Osteocyte (in vitro differentiated cells): ENCODE measurements at regions not wholly inside any gene's neighbourhood (a gene's known extent, or its start where the extent isn't known, plus 50 kb on each side); places are given as distances from the start of the nearest gene placed in this dataset.

ENCODE experiments used
- DNase-seq: peaks from one replicate; pipeline ENCODE4 v3.0.0; 2021; ENCODE audit warnings: mixed read lengths; ENCODE audit not compliant: unreplicated experiment; ENCODE audit errors: extremely low spot score
- H3K27ac Mint-ChIP-seq: one replicate; pipeline ENCODE4 v1.8.0; 2021; ENCODE audit warnings: mild to moderate bottlenecking, mixed read lengths; ENCODE audit not compliant: unreplicated experiment
- H3K27me3 Mint-ChIP-seq: one replicate; pipeline ENCODE4 v1.8.0; 2021; ENCODE audit warnings: mixed read lengths; ENCODE audit not compliant: unreplicated experiment
- H3K36me3 Mint-ChIP-seq: one replicate; pipeline ENCODE4 v1.8.0; 2021; ENCODE audit warnings: mixed read lengths; ENCODE audit not compliant: unreplicated experiment
- H3K4me1 Mint-ChIP-seq: one replicate; pipeline ENCODE4 v1.8.0; 2021; ENCODE audit warnings: mixed read lengths; ENCODE audit not compliant: unreplicated experiment
- H3K4me3 Mint-ChIP-seq: one replicate; pipeline ENCODE4 v1.8.0; 2021; ENCODE audit warnings: mild to moderate bottlenecking, moderate library complexity, mixed read lengths; ENCODE audit not compliant: unreplicated experiment
- H3K9me3 Mint-ChIP-seq: one replicate; pipeline ENCODE4 v1.8.0; 2021; ENCODE audit warnings: mixed read lengths; ENCODE audit not compliant: unreplicated experiment
- TF ChIP-seq, protein P1 (sequence below): fragments of 200-600 bp; sonication (generic); IDR thresholded peaks from 2 replicates; pipeline ENCODE4 v1.5.0; 2021; ENCODE audit warnings: antibody characterized with exemption, mild to moderate bottlenecking, moderate library complexity

DNA sequence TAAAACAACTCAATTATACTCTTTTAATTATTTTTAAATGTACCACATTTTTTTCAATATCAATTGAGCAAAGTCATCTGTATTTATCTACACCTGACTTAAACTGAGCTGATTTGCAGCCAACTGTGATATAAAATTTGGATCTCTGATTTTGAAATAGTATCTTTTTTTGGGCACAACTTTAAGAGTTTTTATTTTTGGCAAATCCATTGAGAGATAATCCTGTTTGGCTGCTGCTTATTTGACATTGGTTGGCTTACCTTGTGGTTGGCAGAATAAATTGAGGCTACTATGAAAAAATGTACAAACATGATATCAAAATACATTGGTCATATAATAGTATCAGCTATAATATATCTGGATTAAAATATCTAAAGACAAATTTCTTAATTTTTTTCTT is 656.0 kb upstream of the NDST4 start:
- H3K9me3 Mint-ChIP-seq: no peaks in the 10 kb centered on the region
- TF ChIP-seq, protein P1, sequence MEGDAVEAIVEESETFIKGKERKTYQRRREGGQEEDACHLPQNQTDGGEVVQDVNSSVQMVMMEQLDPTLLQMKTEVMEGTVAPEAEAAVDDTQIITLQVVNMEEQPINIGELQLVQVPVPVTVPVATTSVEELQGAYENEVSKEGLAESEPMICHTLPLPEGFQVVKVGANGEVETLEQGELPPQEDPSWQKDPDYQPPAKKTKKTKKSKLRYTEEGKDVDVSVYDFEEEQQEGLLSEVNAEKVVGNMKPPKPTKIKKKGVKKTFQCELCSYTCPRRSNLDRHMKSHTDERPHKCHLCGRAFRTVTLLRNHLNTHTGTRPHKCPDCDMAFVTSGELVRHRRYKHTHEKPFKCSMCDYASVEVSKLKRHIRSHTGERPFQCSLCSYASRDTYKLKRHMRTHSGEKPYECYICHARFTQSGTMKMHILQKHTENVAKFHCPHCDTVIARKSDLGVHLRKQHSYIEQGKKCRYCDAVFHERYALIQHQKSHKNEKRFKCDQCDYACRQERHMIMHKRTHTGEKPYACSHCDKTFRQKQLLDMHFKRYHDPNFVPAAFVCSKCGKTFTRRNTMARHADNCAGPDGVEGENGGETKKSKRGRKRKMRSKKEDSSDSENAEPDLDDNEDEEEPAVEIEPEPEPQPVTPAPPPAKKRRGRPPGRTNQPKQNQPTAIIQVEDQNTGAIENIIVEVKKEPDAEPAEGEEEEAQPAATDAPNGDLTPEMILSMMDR: no peak
- no peak overlapping the region for H3K27ac Mint-ChIP-seq
- DNase-seq: no peak
- no peak overlapping the region for H3K4me3 Mint-ChIP-seq
- H3K4me1 Mint-ChIP-seq: no peaks in the 10 kb centered on the region
- no peaks in the 10 kb centered on the region for H3K27me3 Mint-ChIP-seq
- no peaks in the 10 kb centered on the region for H3K36me3 Mint-ChIP-seq

DNA sequence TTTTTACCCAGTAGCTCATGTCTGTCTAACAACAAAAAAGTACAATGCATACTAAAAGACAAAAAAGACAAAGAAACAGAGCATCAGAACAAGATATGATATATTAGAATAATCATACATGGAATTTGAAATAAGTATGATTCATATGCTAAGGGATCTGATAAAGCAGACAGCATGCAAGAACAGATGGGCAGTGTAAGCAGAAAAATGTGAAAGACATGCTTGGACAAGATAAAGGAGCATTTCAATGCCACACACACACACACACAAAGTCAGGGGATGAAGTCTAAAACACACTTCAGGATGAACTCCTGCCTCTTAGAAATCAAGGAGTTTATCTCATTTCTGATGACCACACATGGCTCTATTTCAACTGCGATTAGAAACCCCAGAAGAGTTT is 649.6 kb upstream of the NDST4 start:
- DNase-seq: no peak
- Mint-ChIP-seq H3K27ac (no peak overlapping the region), H3K4me1 (no peaks in the 10 kb centered on the region), H3K9me3 (no peaks in the 10 kb centered on the region), H3K4me3 (no peak overlapping the region), H3K27me3 (peaks cover 6% of the 10 kb centered on the region), H3K36me3 (no peaks in the 10 kb centered on the region)
- TF ChIP-seq, protein P1: no peak

DNA sequence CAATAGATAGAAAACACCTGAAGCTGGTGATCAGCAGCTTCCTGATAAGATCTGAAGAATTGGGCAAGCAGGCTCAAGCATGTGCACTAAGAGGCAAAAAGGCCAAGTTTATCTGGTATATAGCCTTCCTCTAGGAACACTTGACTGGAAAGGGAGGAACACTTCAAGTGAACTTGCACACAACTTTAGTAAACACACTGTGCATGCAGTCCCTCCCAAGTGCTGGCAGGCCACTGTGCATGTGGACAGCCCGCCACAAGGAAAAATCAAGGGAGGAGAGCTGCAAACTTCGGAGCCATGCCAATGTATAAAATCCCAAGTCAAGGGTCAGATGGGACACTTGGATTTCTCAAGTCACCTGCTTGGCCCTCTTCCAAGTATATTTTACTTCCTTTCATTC is 645.8 kb upstream of the NDST4 start:
- Mint-ChIP-seq H3K9me3 (no peaks in the 10 kb centered on the region), H3K27ac (no peak overlapping the region), H3K4me1 (no peaks in the 10 kb centered on the region), H3K36me3 (no peaks in the 10 kb centered on the region), H3K27me3 (peaks cover 10% of the 10 kb centered on the region), H3K4me3 (no peak overlapping the region)
- TF ChIP-seq, protein P1: no peak
- no peak for DNase-seq

DNA sequence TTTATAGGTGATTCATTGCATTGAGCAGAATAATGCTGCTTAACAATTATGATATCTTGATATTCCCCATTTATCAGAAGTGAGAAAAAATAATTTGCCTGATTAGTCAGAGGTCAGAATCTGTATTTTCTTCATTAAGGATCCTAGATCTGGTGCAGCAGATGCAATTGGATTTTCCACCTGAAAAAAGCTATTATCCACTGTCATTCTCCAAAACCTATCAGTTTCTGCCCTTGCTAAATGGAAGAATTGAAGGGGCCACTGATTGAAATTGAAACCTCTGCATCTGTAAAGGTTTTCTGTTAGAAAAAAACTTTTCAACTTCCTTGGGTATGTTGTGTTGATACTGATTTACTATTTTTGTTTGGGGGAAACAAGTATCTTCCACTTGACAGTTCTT is 636.0 kb upstream of the NDST4 start:
- no peaks in the 10 kb centered on the region for H3K36me3 Mint-ChIP-seq
- H3K4me3 Mint-ChIP-seq: no peak overlapping the region
- no peaks in the 10 kb centered on the region for H3K4me1 Mint-ChIP-seq
- peaks cover 4% of the 10 kb centered on the region for H3K27me3 Mint-ChIP-seq
- DNase-seq: no peak
- H3K27ac Mint-ChIP-seq: no peak overlapping the region
- TF ChIP-seq, protein P1: no peak
- no peaks in the 10 kb centered on the region for H3K9me3 Mint-ChIP-seq

DNA sequence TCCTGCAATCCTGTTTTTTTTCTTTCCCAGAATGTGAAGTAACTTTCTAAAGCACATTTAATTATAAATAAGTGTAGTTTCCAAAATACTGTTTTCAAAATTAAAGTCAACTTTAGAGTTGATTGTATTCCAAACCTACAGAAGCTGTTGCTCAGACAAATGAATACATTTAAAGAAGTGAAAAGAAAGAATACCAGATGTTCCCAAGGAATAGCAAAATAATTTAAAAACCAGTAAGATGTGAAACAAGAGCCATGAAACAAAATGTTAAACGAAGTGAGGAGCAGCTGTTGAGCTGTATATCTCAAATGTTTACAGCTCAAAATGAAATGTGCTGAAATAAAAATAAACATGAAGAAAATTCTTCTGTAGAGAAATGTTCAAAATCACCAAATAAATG is 627.4 kb upstream of the NDST4 start:
- no peak overlapping the region for H3K4me3 Mint-ChIP-seq
- no peaks in the 10 kb centered on the region for H3K36me3 Mint-ChIP-seq
- no peaks in the 10 kb centered on the region for H3K9me3 Mint-ChIP-seq
- no peaks in the 10 kb centered on the region for H3K4me1 Mint-ChIP-seq
- TF ChIP-seq, protein P1: no peak
- no peak overlapping the region for H3K27ac Mint-ChIP-seq
- H3K27me3 Mint-ChIP-seq: peaks cover 3% of the 10 kb centered on the region
- DNase-seq: no peak
